Effector memory CD4-positive, alpha-beta T cell (primary cell): ENCODE measurements at regions not wholly inside any gene's neighbourhood (a gene's known extent, or its start where the extent isn't known, plus 50 kb on each side); places are given as distances from the start of the nearest gene placed in this dataset.

ENCODE experiments used
- DNase-seq, 3 donors: peaks; one replicate each; pipeline ENCODE4 v3.0.0-alpha.2; 2020
- H3K27ac ChIP-seq: 2 replicates; pipeline ENCODE4 v1.7.0; 2013; ENCODE audit warnings: mild to moderate bottlenecking, low read length, moderate library complexity; ENCODE audit not compliant: insufficient read depth, poor library complexity, severe bottlenecking
- H3K27me3 ChIP-seq: replicated peaks from 2 replicates; pipeline ENCODE4 v1.7.0; 2013; ENCODE audit warnings: mild to moderate bottlenecking, low read length; ENCODE audit not compliant: insufficient read depth, control insufficient read depth, poor library complexity, severe bottlenecking
- H3K36me3 ChIP-seq: 2 replicates; pipeline ENCODE4 v1.7.0; 2013; ENCODE audit warnings: mild to moderate bottlenecking, low read length, moderate library complexity; ENCODE audit not compliant: control insufficient read depth, insufficient read depth
- H3K4me1 ChIP-seq: 2 replicates; pipeline ENCODE4 v1.7.0; 2013; ENCODE audit warnings: low read length, mild to moderate bottlenecking; ENCODE audit not compliant: control insufficient read depth, insufficient read depth, poor library complexity, severe bottlenecking
- H3K4me3 ChIP-seq: 2 replicates; pipeline ENCODE4 v1.7.0; 2013; ENCODE audit warnings: low read length, low read depth, mild to moderate bottlenecking; ENCODE audit not compliant: insufficient read depth, poor library complexity, severe bottlenecking
- H3K9me3 ChIP-seq: 2 replicates; pipeline ENCODE4 v1.7.0; 2013; ENCODE audit warnings: mild to moderate bottlenecking, low read length, moderate library complexity; ENCODE audit not compliant: control insufficient read depth

DNA sequence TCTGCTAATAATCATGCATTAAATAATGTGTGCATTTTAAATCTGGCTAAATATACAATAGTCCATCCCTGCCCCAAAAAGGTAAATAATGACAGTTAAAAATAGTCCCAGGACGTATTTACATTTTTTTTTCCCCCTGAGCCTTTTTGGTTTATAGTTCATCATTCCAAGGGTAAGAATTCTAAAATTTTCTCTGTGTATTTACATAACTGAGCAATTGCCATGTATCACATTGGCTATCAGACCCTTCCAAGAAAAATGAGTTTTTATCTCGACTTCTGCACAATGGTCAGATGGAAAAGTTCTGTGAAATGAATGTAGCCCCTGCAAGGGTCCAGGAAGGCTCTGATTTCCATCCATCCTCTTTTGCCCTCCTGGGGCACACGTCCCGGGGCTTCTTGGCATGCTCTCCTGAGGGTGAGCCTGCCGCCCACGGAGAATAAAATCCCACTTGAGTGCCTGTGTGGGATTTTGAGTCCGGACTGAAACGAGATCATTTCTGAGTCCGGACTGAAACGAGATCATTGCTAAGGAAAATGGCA, 94.1 kb upstream of the ANO1 start:
- H3K4me3 ChIP-seq: no peak overlapping the region
- no peaks in the 10 kb centered on the region for H3K9me3 ChIP-seq
- no peak overlapping the region for H3K27ac ChIP-seq
- H3K27me3 ChIP-seq: peaks cover 4% of the 10 kb centered on the region
- no peak for DNase-seq
- H3K36me3 ChIP-seq: no peaks in the 10 kb centered on the region
- no peaks in the 10 kb centered on the region for H3K4me1 ChIP-seq

DNA sequence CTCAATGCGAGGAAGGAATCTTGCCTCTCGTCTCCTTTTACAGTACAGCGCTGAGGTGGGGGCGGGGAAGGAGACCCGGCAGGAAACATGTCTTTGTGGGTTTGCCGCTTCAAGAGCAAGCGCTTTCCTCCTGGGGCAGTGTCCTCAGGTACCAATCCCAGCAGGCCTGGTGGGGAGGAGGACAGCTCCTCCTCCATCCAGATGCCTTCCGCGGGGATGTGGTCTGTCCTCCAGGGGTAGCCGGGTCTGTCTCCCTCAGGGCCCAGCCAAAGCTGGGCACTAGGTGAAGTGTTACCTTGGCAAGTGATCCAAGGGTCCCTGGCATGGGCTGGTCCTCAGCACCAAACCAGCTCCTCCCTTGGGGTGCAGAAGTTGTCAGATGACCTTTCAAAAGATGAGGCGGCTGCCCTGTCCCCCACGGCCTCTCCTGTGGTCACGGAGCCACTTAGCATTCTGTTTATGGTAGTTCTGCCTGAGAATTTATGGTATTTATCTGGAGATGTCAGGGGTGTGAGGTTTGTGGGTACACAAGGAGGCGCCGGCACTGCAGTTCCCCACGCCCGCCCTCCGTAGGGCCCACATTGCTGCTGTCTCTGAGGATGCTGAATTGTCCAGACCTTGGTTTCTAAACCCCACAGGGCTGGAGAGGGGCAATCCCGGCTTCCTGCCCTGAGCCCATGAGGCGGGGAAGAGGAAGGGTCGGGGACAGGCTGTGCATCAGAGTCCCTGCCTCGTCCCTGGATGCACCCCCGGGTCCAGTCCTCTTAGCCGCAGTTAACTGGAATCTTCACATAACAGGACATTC, 93.5 kb upstream of the ANO1 start:
- no peaks in the 10 kb centered on the region for H3K9me3 ChIP-seq
- H3K27me3 ChIP-seq: peaks cover 4% of the 10 kb centered on the region
- no peak overlapping the region for H3K4me3 ChIP-seq
- H3K36me3 ChIP-seq: no peaks in the 10 kb centered on the region
- no peak for DNase-seq
- H3K27ac ChIP-seq: no peak overlapping the region
- no peaks in the 10 kb centered on the region for H3K4me1 ChIP-seq

- H3K36me3 ChIP-seq: no peaks in the 10 kb centered on the region
- H3K27me3 ChIP-seq: peaks cover 4% of the 10 kb centered on the region
- H3K4me1 ChIP-seq: no peaks in the 10 kb centered on the region
- DNase-seq: no peak
- no peak overlapping the region for H3K4me3 ChIP-seq
- H3K27ac ChIP-seq: no peak overlapping the region
- no peaks in the 10 kb centered on the region for H3K9me3 ChIP-seq
These were observed 92.8 kb upstream of the ANO1 start for GRCh38 chr11:69985331-69985640.

DNA sequence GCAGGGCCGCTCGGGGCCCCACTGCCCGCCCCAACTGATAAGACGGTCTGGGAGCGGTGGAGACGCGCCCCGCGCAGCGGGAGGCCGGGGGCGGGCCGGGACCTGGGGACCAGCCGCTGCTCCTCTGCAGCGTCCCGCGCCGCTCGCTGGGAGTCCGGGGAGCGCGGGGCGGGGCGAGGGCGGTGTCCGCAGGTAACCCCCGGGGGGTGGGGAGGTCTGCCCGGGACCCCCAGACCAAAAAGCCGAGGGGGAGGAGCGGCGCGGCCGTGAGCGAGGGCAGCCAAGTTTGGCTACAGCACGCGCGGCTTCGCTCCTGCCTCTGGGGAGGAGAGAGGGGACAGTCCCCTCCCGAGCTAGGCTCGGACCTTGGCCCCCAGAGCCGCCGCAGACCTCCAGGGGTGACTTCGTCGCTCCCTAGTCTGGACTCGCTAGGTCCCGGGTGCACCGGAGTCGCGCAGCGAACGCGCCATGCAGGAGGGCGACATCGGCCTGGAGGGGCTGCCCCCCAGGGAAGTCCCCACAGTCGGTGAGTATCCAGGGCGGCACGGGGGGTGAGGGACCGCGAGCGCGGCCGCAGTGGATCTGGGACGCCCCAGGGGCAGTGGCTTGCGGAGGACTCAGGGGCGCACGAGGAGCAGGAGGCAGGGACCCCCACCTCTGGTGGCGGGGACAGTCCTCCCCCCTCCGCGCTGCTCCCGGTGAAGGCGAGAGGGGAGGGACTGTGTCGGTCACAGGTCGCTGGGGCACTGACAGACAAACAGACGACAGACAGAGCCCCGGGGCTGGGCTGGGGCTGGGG, 92.3 kb upstream of the ANO1 start:
- no peak overlapping the region for H3K4me3 ChIP-seq
- no peak overlapping the region for H3K27ac ChIP-seq
- no peak for DNase-seq

GRCh38 chr11:69986440-69986787, 91.7 kb upstream of the ANO1 start:
- peaks cover 4% of the 10 kb centered on the region for H3K27me3 ChIP-seq
- no peak overlapping the region for H3K27ac ChIP-seq
- no peak overlapping the region for H3K4me3 ChIP-seq
- no peaks in the 10 kb centered on the region for H3K4me1 ChIP-seq
- H3K9me3 ChIP-seq: no peaks in the 10 kb centered on the region
- no peaks in the 10 kb centered on the region for H3K36me3 ChIP-seq
- no peak for DNase-seq

More for the DNA sequence above, 92.3 kb upstream of the ANO1 start:
- no peaks in the 10 kb centered on the region for H3K9me3 ChIP-seq
- H3K27me3 ChIP-seq: peaks cover 4% of the 10 kb centered on the region
- no peaks in the 10 kb centered on the region for H3K4me1 ChIP-seq
- no peaks in the 10 kb centered on the region for H3K36me3 ChIP-seq

DNA sequence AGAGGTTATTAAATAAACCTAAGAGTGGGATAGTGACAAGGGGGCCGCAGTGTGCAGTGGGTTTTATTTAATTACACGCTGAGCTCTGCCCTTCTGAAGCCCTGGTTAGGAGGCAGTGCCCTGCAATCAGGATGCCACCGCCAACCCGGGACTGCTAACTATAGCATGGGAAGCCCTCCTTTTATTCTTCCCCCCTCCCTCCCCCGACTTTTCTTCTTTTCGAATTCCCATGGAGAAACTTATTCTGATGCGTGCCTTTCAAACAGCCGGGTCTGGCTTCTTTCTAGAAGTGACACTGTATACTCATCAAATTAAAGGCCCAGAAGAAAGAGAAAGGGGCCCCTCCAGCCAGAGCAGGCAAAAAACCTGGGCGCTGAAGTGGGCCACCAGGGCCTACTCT, 91.3 kb upstream of the ANO1 start:
- H3K27me3 ChIP-seq: peaks cover 4% of the 10 kb centered on the region
- H3K4me1 ChIP-seq: no peaks in the 10 kb centered on the region
- no peak for DNase-seq
- no peak overlapping the region for H3K4me3 ChIP-seq
- no peak overlapping the region for H3K27ac ChIP-seq
- no peaks in the 10 kb centered on the region for H3K36me3 ChIP-seq
- no peaks in the 10 kb centered on the region for H3K9me3 ChIP-seq

DNA sequence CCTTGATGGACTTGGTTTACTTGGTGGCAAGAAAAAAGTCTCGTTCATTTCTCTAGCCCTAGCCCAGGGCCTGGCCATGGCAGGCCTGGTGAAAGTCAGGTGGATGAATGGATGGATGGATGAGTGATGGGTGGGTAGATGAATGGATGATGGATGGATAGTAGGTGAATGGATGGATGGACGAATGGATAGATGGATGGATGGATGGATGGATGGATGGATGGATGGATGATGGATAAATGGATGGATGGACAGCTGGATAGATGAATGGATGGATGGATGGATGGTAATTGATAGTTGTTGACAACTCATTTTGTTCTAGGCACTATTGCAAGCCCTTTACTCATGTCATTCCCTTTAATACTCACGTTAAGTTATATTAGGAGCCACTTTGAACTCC, 86.1 kb upstream of the ANO1 start:
- H3K36me3 ChIP-seq: no peaks in the 10 kb centered on the region
- H3K9me3 ChIP-seq: no peaks in the 10 kb centered on the region
- no peaks in the 10 kb centered on the region for H3K4me1 ChIP-seq
- no peak overlapping the region for H3K4me3 ChIP-seq
- no peak for DNase-seq
- H3K27ac ChIP-seq: no peak overlapping the region
- H3K27me3 ChIP-seq: no peaks in the 10 kb centered on the region

GRCh38 chr11:69992943-69993694, 85.0 kb upstream of the ANO1 start:
- Histone ChIP-seq H3K27me3 (no peaks in the 10 kb centered on the region), H3K4me1 (no peaks in the 10 kb centered on the region), H3K27ac (no peak overlapping the region), H3K36me3 (no peaks in the 10 kb centered on the region), H3K4me3 (no peak overlapping the region), H3K9me3 (no peaks in the 10 kb centered on the region)
- DNase-seq: no peak

DNA sequence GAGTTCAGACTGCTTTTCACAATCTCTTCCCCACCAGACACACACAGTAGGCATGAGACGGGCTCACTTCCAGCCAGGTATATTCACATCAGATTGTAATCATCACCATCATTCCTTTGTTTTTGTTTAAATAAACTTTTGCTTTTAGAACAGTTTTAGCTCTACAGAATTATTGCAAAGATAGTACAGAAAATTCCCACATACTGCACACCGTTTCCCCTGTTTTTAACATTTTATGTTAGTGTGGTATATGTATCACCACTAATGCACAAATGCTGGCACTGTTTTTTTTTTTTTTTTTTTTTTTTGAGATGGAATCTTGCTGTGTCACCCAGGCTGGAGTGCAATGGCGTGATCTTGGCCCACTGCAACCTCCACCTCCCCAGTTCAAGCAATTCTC, 83.3 kb upstream of the ANO1 start:
- no peak overlapping the region for H3K27ac ChIP-seq
- no peaks in the 10 kb centered on the region for H3K4me1 ChIP-seq
- no peaks in the 10 kb centered on the region for H3K9me3 ChIP-seq
- no peak for DNase-seq
- H3K4me3 ChIP-seq: no peak overlapping the region
- no peaks in the 10 kb centered on the region for H3K27me3 ChIP-seq
- H3K36me3 ChIP-seq: no peaks in the 10 kb centered on the region

- Histone ChIP-seq H3K9me3 (no peaks in the 10 kb centered on the region), H3K4me1 (no peaks in the 10 kb centered on the region), H3K27me3 (no peaks in the 10 kb centered on the region), H3K36me3 (no peaks in the 10 kb centered on the region), H3K4me3 (no peak overlapping the region), H3K27ac (no peak overlapping the region)
- DNase-seq: no peak
These were observed 82.4 kb upstream of the ANO1 start for GRCh38 chr11:69995697-69996096.
